Ishikawa (cell line): ENCODE measurements at regions not wholly inside any gene's neighbourhood (a gene's known extent, or its start where the extent isn't known, plus 50 kb on each side); places are given as distances from the start of the nearest gene placed in this dataset.

ENCODE experiments used
- CREB1 ChIP-seq: IDR thresholded peaks from 2 replicates; pipeline ENCODE4 v1.6.1; 2012; ENCODE audit warnings: low read depth
- EP300 ChIP-seq: IDR thresholded peaks from 2 replicates; pipeline ENCODE4 v1.6.1; 2012; ENCODE audit warnings: borderline replicate concordance
- NFIC ChIP-seq: IDR thresholded peaks from 2 replicates; pipeline ENCODE4 v1.6.1; 2012
- RAD21 ChIP-seq: IDR thresholded peaks from 2 replicates; pipeline ENCODE4 v1.6.1; 2012; ENCODE audit warnings: low read depth
- TAF1 ChIP-seq: IDR thresholded peaks from 2 replicates; pipeline ENCODE4 v1.6.1; 2012; ENCODE audit warnings: low read depth, mild to moderate bottlenecking
- TCF12 ChIP-seq: IDR thresholded peaks from 2 replicates; pipeline ENCODE4 v1.6.1; 2012; ENCODE audit warnings: low read depth
- YY1 ChIP-seq: IDR thresholded peaks from 2 replicates; pipeline ENCODE4 v1.6.1; 2012; ENCODE audit warnings: low read depth
- ZBTB7A ChIP-seq: IDR thresholded peaks from 2 replicates; pipeline ENCODE4 v1.6.1; 2012; ENCODE audit warnings: low read depth
- TF ChIP-seq, protein P1 (sequence below): IDR thresholded peaks from 2 replicates; pipeline ENCODE4 v1.6.1; 2012; ENCODE audit warnings: low read depth, mild to moderate bottlenecking
- TF ChIP-seq, protein P2 (sequence below): IDR thresholded peaks from 2 replicates; pipeline ENCODE4 v1.6.1; 2012
- TF ChIP-seq, protein P3 (sequence below): IDR thresholded peaks from 2 replicates; pipeline ENCODE4 v1.6.1; 2012

DNA sequence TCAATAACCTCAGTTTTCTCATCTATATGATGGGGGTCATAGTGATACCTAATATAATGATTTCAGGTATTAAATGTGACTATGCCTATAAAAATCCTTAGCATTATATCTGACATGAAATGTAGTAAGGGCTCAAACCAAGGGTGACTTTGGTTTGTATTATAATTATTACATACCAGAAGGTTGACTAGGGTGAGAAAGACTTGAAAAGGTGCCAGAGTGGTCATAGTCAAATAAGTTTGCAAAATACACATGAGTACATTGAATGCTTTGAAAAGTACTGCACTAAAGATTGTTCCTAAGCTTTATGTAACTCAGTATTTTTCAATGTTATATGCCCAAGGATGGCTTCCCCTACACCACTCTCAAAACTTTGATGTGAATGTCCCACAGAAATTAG, 297.2 kb downstream of the ARPP21 start:
- TF ChIP-seq, protein P1, sequence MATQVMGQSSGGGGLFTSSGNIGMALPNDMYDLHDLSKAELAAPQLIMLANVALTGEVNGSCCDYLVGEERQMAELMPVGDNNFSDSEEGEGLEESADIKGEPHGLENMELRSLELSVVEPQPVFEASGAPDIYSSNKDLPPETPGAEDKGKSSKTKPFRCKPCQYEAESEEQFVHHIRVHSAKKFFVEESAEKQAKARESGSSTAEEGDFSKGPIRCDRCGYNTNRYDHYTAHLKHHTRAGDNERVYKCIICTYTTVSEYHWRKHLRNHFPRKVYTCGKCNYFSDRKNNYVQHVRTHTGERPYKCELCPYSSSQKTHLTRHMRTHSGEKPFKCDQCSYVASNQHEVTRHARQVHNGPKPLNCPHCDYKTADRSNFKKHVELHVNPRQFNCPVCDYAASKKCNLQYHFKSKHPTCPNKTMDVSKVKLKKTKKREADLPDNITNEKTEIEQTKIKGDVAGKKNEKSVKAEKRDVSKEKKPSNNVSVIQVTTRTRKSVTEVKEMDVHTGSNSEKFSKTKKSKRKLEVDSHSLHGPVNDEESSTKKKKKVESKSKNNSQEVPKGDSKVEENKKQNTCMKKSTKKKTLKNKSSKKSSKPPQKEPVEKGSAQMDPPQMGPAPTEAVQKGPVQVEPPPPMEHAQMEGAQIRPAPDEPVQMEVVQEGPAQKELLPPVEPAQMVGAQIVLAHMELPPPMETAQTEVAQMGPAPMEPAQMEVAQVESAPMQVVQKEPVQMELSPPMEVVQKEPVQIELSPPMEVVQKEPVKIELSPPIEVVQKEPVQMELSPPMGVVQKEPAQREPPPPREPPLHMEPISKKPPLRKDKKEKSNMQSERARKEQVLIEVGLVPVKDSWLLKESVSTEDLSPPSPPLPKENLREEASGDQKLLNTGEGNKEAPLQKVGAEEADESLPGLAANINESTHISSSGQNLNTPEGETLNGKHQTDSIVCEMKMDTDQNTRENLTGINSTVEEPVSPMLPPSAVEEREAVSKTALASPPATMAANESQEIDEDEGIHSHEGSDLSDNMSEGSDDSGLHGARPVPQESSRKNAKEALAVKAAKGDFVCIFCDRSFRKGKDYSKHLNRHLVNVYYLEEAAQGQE, result no peak
- TF ChIP-seq NFIC, result no peak
- TF ChIP-seq CREB1, result no peak
- no peak for TF ChIP-seq TCF12
- TF ChIP-seq, protein P2, sequence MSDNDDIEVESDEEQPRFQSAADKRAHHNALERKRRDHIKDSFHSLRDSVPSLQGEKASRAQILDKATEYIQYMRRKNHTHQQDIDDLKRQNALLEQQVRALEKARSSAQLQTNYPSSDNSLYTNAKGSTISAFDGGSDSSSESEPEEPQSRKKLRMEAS, result no peak
- no peak for TF ChIP-seq EP300
- no peak for TF ChIP-seq YY1
- no peak for TF ChIP-seq ZBTB7A
- TF ChIP-seq TAF1, result no peak
- no peak for TF ChIP-seq RAD21
- TF ChIP-seq, protein P3, sequence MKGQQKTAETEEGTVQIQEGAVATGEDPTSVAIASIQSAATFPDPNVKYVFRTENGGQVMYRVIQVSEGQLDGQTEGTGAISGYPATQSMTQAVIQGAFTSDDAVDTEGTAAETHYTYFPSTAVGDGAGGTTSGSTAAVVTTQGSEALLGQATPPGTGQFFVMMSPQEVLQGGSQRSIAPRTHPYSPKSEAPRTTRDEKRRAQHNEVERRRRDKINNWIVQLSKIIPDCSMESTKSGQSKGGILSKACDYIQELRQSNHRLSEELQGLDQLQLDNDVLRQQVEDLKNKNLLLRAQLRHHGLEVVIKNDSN, result no peak
